IMR-90 (cell line): ENCODE measurements at regions not wholly inside any gene's neighbourhood (a gene's known extent, or its start where the extent isn't known, plus 50 kb on each side); places are given as distances from the start of the nearest gene placed in this dataset.

Source experiments
- ATAC-seq: fragments of 200-7000 bp; cut with Tn5 transposase; 2 replicates; pipeline ENCODE4 v1.9.1; 2020; ENCODE audit warnings: low read depth, mild to moderate bottlenecking, moderate library complexity
- BruUV-seq: library from RNA; stranded (reverse); fragments of 400-500 nt; replicated peaks from 2 replicates; lab custom pipeline; 2021; lab: Mats Ljungman, UMichigan
- CTCF ChIA-PET: fragments of 300-600 bp; formaldehyde crosslinking; extraction: SDS; loops from one replicate; lab custom pipeline; 2021; ENCODE audit warnings: antibody characterized with exemption; lab: Yijun Ruan, JAX
- POLR2A ChIA-PET: fragments of 300-600 bp; sonication (Branson Sonifier 250); formaldehyde crosslinking; loops from one replicate; lab custom pipeline; 2022; ENCODE audit warnings: antibody characterized with exemption; ENCODE audit not compliant: unreplicated experiment; lab: Charles Lee
- DNase-seq: peaks from one replicate; pipeline ENCODE4 v3.0.0; 2013
- H2AFZ ChIP-seq: replicated peaks from 2 replicates; pipeline ENCODE3; 2013; ENCODE audit warnings: low read length, mild to moderate bottlenecking; ENCODE audit not compliant: poor library complexity
- H2AK5ac ChIP-seq: 2 replicates; pipeline ENCODE4 v1.6.1; 2013; ENCODE audit warnings: low read depth, low read length, inconsistent platforms
- H2AK9ac ChIP-seq: replicated peaks from 2 replicates; pipeline ENCODE3; 2013; ENCODE audit warnings: mild to moderate bottlenecking, low read depth, low read length, moderate library complexity; ENCODE audit not compliant: poor library complexity
- H2BK120ac ChIP-seq: 2 replicates; pipeline ENCODE4 v1.6.1; 2013; ENCODE audit warnings: low read depth, low read length, inconsistent platforms
- H2BK15ac ChIP-seq: 3 replicates; pipeline ENCODE4 v1.6.1; 2013; ENCODE audit warnings: low read depth, low read length, inconsistent platforms
- H2BK20ac ChIP-seq: 2 replicates; pipeline ENCODE4 v1.6.1; 2013; ENCODE audit warnings: low read depth, mild to moderate bottlenecking, inconsistent platforms, low read length, moderate library complexity
- H2BK5ac ChIP-seq: 2 replicates; pipeline ENCODE4 v1.6.1; 2013; ENCODE audit warnings: mild to moderate bottlenecking, low read depth, low read length, inconsistent platforms; ENCODE audit not compliant: poor library complexity, severe bottlenecking
- H3K14ac ChIP-seq: replicated peaks from 2 replicates; pipeline ENCODE4 v1.6.1; 2013; ENCODE audit warnings: low read depth, low read length, inconsistent platforms
- H3K18ac ChIP-seq: 2 replicates; pipeline ENCODE4 v1.6.1; 2013; ENCODE audit warnings: low read depth, low read length, control low read depth
- H3K23ac ChIP-seq: 2 replicates; pipeline ENCODE4 v1.6.1; 2013; ENCODE audit warnings: low read depth, low read length, inconsistent platforms
- H3K27ac ChIP-seq: 2 replicates; pipeline ENCODE4 v1.5.1; 2013; ENCODE audit warnings: mild to moderate bottlenecking, control low read depth, low read length; ENCODE audit not compliant: insufficient read depth
- H3K27me3 ChIP-seq: 2 replicates; pipeline ENCODE4 v1.6.1; 2013; ENCODE audit warnings: low read length; ENCODE audit not compliant: control insufficient read depth, insufficient read depth
- H3K36me3 ChIP-seq: 2 replicates; pipeline ENCODE4 v1.6.1; 2013; ENCODE audit warnings: low read length, mixed read lengths; ENCODE audit not compliant: control insufficient read depth, insufficient read depth
- H3K4ac ChIP-seq: 2 replicates; pipeline ENCODE4 v1.6.1; 2013; ENCODE audit warnings: low read depth, low read length, inconsistent platforms
- H3K4me1 ChIP-seq: 2 replicates; pipeline ENCODE4 v1.6.1; 2013; ENCODE audit warnings: low read length, mixed read lengths; ENCODE audit not compliant: control insufficient read depth, insufficient read depth
- H3K4me2 ChIP-seq: 2 replicates; pipeline ENCODE4 v1.6.1; 2013; ENCODE audit warnings: low read depth, mild to moderate bottlenecking, control low read depth, low read length, moderate library complexity
- H3K4me3 ChIP-seq: 2 replicates; pipeline ENCODE4 v1.5.1; 2013; ENCODE audit warnings: low read depth, mild to moderate bottlenecking, control low read depth, low read length, moderate library complexity; ENCODE audit not compliant: insufficient read depth
- H3K56ac ChIP-seq: 2 replicates; pipeline ENCODE4 v1.6.1; 2013; ENCODE audit warnings: low read length, inconsistent platforms; ENCODE audit not compliant: insufficient read depth; ENCODE audit errors: extremely low read depth
- H3K79me1 ChIP-seq, 2 experiments: 2 replicates each; pipeline ENCODE4 v1.6.1; 2013; ENCODE audit warnings: low read length in 2 of 2, inconsistent platforms in 1 of 2, low read depth in 1 of 2
- H3K9ac ChIP-seq: 2 replicates; pipeline ENCODE4 v1.6.1; 2013; ENCODE audit warnings: low read depth, low read length, control low read depth
- H3K9me1 ChIP-seq: 2 replicates; pipeline ENCODE4 v1.6.1; 2013; ENCODE audit warnings: low read length, inconsistent platforms; ENCODE audit not compliant: insufficient read depth
- H3K9me3 ChIP-seq: 2 replicates; pipeline ENCODE4 v1.6.1; 2013; ENCODE audit warnings: low read length; ENCODE audit not compliant: control insufficient read depth, insufficient read depth
- H4K20me1 ChIP-seq: 2 replicates; pipeline ENCODE4 v1.6.1; 2013; ENCODE audit warnings: low read length, inconsistent platforms; ENCODE audit not compliant: insufficient read depth
- H4K5ac ChIP-seq: 2 replicates; pipeline ENCODE4 v1.6.1; 2013; ENCODE audit warnings: mild to moderate bottlenecking, low read depth, low read length, control low read depth
- H4K8ac ChIP-seq, 2 experiments: 2 replicates each; pipeline ENCODE4 v1.6.1; 2013; ENCODE audit warnings: low read depth in 2 of 2, low read length in 2 of 2, control low read depth in 1 of 2, inconsistent platforms in 1 of 2
- H4K91ac ChIP-seq: 2 replicates; pipeline ENCODE4 v1.6.1; 2013; ENCODE audit warnings: low read depth, low read length, inconsistent platforms; ENCODE audit not compliant: insufficient read depth
- BHLHE40 ChIP-seq: fragments of 150-350 bp; IDR thresholded peaks from 2 replicates; pipeline ENCODE4 v1.6.1; 2016; ENCODE audit warnings: mild to moderate bottlenecking, low read depth, low read length
- CEBPB ChIP-seq: IDR thresholded peaks from 2 replicates; pipeline ENCODE4 v1.6.1; 2012; ENCODE audit warnings: low read depth, low read length, improper control_type of control experiment
- CTCF ChIP-seq: conservative IDR thresholded peaks from 2 replicates; pipeline ENCODE4 v1.5.1; 2012; ENCODE audit warnings: mild to moderate bottlenecking, low read depth, low read length, improper control_type of control experiment
- ELK1 ChIP-seq: fragments of 150-350 bp; IDR thresholded peaks from 2 replicates; pipeline ENCODE4 v1.6.1; 2016; ENCODE audit warnings: low read depth, mild to moderate bottlenecking, low read length, moderate library complexity, borderline replicate concordance
- FOS ChIP-seq: fragments of 150-350 bp; IDR thresholded peaks from 2 replicates; pipeline ENCODE4 v1.6.1; 2016; ENCODE audit warnings: low read depth, low read length
- MAFK ChIP-seq: IDR thresholded peaks from 2 replicates; pipeline ENCODE4 v1.6.1; 2012; ENCODE audit warnings: low read depth, low read length, improper control_type of control experiment
- RAD21 ChIP-seq: IDR thresholded peaks from 2 replicates; pipeline ENCODE4 v1.6.1; 2012; ENCODE audit warnings: low read length, improper control_type of control experiment
- RFX5 ChIP-seq: IDR thresholded peaks from 2 replicates; pipeline ENCODE4 v1.8.0; 2012; ENCODE audit warnings: low read depth, mild to moderate bottlenecking, low read length, moderate library complexity
- SMC3 ChIP-seq: fragments of 150-350 bp; IDR thresholded peaks from 2 replicates; pipeline ENCODE4 v1.6.1; 2016; ENCODE audit warnings: low read depth, mild to moderate bottlenecking, antibody characterized with exemption, low read length, moderate library complexity
- WGBS, 2 experiments: methylation state at CpG; one replicate each; pipeline versions ENCODE4 v1.1.5 to v1.1.7; 2013; ENCODE audit warnings: missing lambda C conversion rate in 2 of 2; ENCODE audit not compliant: insufficient read length in 1 of 2; ENCODE audit errors: extremely low coverage in 2 of 2; 5-methylcytosine and 5-hydroxymethylcytosine counted together
- dilution Hi-C: fragments of 300-500 bp; cut with HindIII; formaldehyde crosslinking; loops from one replicate; pipeline ENCODE4 v1.14.3; 2018; ENCODE audit warnings: low sequenced_read_pairs; ENCODE audit not compliant: unreplicated experiment
- in situ Hi-C: fragments of 300-500 bp; cut with MboI; formaldehyde crosslinking; loops from 3 replicates; pipeline ENCODE4 v1.14.3; 2019; ENCODE audit warnings: low sequenced_read_pairs, inconsistent platforms, mixed read lengths
- intact Hi-C: fragments of 100-400 bp; cut with micrococcal nuclease; formaldehyde crosslinking; loops from 2 replicates; pipeline ENCODE4 v1.10.0; 2022

- no CpG with 5 or more reads among the region's 2 CpGs for WGBS, 2 experiments
- H2BK15ac ChIP-seq = no peak overlapping the region
- no peak overlapping the region for H3K9ac ChIP-seq
- no peak overlapping the region for H2BK20ac ChIP-seq
- H2AFZ ChIP-seq = no peak overlapping the region
- intact Hi-C loops = no loop called here
- dilution Hi-C loops = no loop called here
- no peaks in the 10 kb centered on the region for H3K79me1 ChIP-seq
- ATAC-seq = no peak
- in situ Hi-C loops = no loop called here
- H3K23ac ChIP-seq = no peak overlapping the region
- no peaks in the 10 kb centered on the region; the same call in 1 of the 2 replicates for H3K27me3 ChIP-seq
- no peak overlapping the region for H3K14ac ChIP-seq
- H3K4me3 ChIP-seq = no peak overlapping the region
- no peaks in the 10 kb centered on the region for H3K9me1 ChIP-seq
- no peak overlapping the region for H2BK5ac ChIP-seq
- no peak overlapping the region for H2AK5ac ChIP-seq
- TF ChIP-seq ELK1 (no peak), CTCF (no peak), MAFK (no peak), RFX5 (no peak), SMC3 (no peak), BHLHE40 (no peak), FOS (no peak), CEBPB (no peak), RAD21 (no peak)
- no peak overlapping the region for H3K4ac ChIP-seq
- H4K20me1 ChIP-seq = no peaks in the 10 kb centered on the region
- DNase-seq = no peak
- H4K91ac ChIP-seq = no peak overlapping the region
- H4K5ac ChIP-seq = no peak overlapping the region
- H4K8ac ChIP-seq = no peak overlapping the region
- BruUV-seq = no TSS peak
- no peak overlapping the region for H2BK120ac ChIP-seq
- no peaks in the 10 kb centered on the region for H3K36me3 ChIP-seq
- no peak overlapping the region for H3K18ac ChIP-seq
- H3K27ac ChIP-seq = no peak overlapping the region
- no peaks in the 10 kb centered on the region for H3K9me3 ChIP-seq
- ChIA-PET CTCF (no interaction called here), POLR2A (no interaction called here)
- no peak overlapping the region for H2AK9ac ChIP-seq
- no peak overlapping the region for H3K4me2 ChIP-seq
- no peaks in the 10 kb centered on the region for H3K4me1 ChIP-seq
- H3K56ac ChIP-seq = no peak overlapping the region
Measured at GRCh38 chr4:108385076-108385475, 216.3 kb upstream of the LEF1 start.
